GM19238 (cell line): ENCODE measurements at regions not wholly inside any gene's neighbourhood (a gene's known extent, or its start where the extent isn't known, plus 50 kb on each side); places are given as distances from the start of the nearest gene placed in this dataset.

Experiments
- DNase-seq: peaks from one replicate; pipeline ENCODE4 v3.0.0; 2011; ENCODE audit warnings: low spot score; ENCODE audit not compliant: insufficient read length

DNA sequence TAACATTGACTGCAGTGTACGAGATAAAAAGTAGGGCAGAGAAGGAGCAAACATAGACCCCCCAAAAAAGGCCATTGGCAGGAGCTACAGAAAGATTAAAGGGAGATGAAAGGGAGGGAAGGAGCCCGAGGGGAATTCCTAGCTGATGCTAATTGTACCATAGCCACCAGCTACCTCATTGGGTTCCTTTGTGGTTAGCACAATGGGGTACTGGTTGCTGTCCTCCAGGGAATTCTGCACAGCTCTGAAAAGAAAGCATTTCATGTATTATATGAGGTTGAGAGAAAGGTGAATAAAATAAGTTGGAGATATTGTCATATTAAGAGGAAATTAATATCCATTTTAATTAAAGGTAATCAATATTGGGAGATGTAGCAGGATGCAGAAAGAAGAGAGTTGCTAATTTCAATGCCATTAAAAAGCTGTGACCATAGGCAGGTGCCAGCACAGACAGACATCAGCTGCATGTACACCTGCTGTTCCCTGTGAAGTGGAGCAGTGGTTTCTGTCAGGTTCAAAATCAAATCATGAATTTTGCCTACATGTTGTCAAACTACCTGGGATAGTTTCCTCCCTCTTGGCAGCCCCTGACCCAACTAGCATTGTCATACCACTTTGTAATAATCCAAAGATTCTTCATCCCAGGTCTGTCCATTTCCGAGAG lies 185.4 kb upstream of the DLGAP1 start:
- no peak for DNase-seq

DNA sequence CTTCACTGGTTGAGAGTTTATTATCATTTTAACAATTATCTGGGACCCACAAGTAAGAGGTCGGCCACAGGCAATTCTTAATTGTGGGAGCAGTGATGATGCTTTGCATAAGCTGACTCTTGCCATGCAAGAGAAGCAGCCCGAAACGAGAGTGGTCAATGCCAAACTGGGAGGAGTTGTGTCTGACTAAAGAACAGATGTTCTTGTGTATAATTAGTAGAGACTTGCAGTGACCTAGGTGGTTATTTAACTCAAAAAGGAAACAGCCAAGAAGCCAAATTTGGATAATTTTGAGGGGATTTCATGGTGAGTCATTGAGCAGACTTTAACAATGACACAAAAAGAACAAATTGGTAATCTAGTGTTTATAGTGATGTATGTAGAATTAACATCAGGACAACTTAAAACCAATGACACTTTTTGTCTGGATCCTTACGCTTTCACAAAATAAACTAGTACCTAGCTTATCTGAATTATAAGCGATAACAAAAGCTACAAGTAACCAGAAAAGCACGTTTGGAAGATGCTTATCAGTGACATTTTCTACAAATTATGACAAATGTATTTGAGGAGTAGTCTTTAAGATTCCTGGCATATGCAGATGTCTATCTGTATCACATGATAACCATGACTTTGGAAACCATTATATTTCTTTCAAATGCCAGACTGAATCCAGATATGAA lies 184.7 kb upstream of the DLGAP1 start:
- no peak for DNase-seq

DNA sequence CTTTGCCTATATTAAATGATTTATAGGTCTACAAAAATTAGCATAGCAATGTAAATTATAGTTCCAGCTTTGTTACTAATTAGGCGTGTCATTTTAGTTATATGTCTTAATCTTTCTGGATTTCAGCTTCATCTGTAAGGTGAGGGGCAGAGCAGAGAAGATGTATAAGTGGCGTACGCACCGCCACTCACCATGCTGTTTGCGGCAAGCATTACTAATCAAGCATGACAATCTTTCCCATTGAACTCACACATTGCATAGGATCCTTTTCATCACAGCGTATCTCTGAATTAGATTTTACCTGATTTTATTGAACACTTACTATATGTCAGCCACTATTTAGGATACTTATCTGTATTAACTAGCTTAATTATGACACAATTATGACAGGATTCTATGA lies 183.6 kb upstream of the DLGAP1 start:
- no peak for DNase-seq

DNA sequence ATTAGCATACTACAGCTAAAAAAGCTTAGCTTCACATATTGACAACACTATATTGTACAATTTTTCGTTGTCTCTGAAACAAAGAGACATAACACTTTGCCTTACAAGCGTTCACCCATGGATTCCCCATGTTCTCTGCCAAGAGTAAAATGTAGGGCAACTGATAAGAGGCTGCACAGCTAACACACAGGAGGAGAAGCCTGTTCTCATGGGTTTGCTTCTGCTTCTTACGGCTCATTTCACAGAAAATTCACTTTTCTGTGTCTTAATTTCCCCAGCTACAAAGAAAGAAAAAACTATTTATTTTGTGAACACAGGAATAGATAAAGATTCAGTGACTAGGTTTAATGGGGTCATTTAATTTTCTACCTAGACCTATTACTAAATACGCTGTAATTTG lies 182.8 kb upstream of the DLGAP1 start:
- no peak for DNase-seq

DNA sequence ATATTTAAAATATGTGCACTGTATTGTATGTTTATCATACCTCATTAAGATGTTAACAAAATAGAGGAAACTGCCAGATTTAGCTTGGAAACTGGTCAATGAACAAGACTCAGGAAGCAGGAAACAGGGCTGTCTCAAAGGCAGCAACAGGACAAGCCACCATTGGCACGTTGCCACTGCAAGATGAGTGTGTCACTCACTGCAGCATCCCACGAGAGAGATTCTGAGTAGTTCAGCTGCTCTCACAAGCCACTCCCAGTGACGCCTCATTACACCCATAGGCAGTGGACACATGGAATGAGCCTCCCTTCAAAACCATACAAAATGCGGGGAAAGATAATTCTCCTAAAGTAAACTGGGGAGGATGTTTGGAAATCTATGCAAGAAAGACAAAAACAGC lies 181.9 kb upstream of the DLGAP1 start:
- DNase-seq: no peak

DNA sequence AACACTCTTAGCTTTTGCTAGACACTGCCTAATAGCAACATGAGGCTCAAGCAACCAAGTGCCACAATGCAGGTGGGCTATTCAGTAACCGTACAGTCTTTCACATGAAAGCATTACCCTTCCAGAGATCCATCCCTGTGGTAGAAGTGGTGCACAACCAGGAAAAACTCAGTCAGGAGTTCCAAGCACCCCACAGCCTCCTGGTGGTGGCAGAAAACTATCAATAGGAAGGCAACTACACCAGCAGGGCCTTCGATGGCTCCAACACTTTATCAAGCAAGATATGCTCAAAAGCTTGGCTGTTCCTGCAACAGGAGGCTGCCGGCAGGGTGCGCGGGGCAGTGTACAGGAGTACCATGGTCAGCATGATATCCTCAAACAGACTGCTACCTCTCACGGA lies 176.1 kb upstream of the DLGAP1 start:
- DNase-seq: no peak

DNA sequence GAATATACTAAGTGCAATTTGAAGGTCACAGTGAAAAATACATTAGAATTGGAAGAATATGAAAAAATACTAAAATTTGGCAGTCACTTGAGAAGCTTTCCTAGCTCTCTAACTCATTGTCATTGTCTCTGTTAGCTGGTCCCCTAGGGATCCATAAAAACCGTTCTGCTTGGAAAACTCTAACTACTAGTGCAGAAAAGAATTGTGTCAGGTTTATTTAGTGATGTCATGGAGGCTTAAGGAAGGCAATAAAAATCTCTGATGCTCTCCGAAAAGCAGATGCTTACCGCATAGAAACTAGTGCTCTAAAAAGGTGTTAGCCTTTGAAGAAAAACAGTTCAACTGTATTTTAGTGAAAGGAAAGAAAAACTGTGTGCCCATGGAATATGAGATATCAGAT lies 150.1 kb upstream of the DLGAP1 start:
- DNase-seq: no peak

DNA sequence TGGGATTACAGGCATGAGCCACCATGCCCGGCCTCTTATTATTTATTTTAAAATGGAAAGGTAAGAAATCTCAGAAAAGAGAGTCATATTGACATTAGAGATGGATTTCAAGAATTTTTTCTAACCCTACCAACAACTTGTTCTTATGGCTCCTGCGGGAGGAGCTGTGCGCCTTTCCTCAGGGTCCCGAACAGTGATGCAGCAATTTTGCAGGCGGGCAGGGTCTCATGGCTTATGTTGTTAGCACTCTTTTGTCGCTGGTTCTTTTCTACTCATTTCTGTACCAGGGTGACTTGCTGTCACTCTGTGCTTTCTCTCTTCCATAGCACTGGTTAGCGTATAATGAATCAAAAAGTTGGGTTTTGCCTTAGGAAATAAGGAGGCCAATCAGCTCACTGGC lies 148.8 kb upstream of the DLGAP1 start:
- DNase-seq: no peak

DNA sequence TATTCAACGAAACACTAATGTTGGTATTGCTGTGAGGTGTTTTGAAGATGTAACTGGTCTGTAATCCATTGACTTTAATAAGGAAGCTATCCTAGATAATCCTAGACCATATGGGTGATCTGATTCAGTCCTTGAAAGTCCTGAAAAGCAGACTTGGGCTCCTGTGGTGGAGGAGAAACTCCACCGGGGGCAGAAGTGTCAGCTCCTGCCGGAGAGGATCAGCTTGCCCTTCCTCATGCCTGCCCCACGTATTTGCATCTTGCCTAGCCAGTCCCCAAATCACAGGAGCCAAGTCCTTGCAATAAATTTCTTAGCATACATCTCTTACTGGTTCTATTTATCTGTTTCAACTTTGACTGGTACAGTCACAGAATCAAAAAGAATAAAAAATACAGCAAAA lies 144.2 kb upstream of the DLGAP1 start:
- no peak for DNase-seq

DNA sequence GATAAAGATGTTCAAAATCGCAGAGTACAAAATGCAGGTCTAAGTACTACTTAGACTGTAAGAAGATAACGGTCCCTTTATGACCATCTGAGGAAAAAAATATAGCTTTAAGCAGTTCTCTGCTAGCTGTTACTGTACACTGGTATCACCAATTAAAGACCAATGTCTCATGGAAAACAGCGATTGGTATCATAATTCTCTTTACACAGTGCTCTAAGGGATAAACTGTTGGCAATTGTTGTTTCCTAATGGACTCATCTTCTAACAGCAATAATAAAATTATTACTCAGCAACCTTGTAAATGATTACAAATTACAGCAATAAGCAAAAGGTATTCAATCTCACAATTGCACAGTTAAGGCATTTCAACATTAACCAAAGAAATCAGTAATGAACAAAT lies 142.2 kb upstream of the DLGAP1 start:
- DNase-seq: no peak

DNA sequence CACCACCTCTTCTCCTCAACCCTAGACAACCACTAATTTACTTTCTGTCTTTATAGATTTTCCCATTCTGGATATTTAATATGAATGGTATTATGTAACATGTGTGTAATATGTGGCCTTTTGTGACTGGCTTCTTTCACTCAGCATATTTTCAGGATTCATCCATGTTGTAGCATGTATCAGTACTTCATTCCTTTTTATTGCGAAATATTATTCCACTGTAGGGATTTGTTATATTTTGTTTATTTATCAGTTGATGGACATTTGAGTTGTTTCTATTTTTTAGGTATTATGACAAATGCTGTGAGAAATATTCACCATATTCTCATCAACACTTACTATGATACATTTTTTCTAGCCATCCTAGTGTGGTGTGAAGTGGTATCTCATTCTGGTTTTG lies 138.8 kb upstream of the DLGAP1 start:
- DNase-seq: no peak

DNA sequence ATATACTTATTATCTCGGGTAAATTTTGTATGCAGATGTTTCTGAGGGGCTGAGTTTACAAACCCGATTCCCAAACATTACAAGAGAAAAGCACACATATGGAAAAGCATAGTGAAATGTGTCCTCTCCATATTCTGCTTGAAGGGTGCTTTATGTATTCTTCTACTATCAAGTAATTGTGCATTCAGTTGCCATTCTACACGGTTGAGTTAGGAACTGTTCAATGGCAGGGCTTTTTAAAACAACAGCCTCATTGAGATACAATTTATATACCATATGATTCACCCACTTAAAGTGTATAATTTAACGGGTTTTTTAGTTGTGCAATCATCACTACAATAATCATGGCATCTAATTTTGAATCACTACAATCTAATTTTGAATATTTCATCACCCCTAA lies 138.4 kb upstream of the DLGAP1 start:
- no peak for DNase-seq

DNA sequence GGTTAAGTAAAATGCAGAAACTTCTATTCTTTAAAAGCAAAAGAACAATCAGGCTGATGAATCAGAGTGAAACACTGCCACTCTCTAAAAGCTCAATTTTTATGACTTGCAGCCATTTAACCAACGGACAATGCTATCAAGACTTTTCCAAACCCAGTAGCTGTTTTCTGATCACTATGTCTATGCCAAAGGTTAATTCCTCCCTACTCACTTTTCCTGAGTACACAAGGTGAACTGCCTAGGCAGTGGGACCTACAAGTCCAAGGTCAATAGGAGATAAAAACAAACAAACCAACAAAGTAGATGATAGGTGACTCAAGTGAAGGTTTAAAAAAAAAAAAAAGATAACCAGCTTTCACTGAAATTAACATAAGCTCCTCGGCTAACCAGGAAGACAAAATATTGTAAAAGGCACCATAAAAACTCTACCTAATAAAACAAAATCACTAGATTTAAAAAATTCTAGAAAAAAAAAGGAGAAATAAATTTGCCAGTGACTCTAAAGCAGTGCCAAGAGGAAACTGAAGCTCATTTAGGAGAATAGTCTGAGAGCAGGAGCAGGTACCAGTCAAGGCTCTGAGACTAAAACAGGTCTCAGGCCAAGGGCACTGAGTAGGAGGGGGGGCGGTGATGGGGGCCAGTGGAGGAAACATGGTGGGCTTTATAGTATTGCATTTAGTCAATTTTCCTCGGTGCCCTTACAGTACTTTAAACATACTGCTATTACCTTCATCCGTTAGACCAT lies 134.1 kb upstream of the DLGAP1 start:
- no peak for DNase-seq

DNA sequence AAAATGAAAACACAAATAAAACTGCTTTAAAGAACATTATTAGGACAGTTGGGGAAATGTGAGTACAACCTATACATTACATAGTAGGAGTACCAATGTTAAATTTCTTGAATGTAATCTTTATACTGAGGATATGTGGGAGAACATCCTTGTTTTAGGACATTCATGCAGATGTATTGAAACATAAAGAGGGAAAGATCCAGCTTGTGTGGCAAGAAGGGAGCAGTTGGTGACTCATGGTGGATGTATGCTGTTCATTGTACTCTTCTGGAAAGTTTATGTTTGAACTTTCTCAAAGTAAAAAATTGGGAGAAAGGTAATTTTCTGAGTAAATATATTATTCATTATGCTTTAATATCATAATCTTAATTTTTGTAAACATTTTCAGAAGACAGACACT lies 132.1 kb upstream of the DLGAP1 start:
- no peak for DNase-seq

DNA sequence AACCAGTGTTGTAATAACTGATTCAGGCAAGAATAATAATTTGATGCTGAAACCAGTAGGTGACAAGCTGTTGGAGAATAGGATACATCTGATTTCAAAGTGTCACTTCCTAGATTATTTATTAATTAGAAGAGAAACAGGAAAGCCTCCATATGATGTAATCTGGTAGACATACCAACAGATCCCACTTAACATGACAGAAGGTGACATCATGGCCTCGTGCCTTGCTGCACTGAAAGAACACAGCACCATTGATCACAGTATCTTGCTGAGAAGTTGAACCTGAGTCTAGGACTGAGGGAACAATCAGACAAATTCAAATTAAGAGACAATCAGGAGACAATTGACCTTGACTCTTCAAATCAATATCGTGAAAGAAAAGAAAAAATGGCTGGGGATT lies 131.6 kb upstream of the DLGAP1 start:
- no peak for DNase-seq

DNA sequence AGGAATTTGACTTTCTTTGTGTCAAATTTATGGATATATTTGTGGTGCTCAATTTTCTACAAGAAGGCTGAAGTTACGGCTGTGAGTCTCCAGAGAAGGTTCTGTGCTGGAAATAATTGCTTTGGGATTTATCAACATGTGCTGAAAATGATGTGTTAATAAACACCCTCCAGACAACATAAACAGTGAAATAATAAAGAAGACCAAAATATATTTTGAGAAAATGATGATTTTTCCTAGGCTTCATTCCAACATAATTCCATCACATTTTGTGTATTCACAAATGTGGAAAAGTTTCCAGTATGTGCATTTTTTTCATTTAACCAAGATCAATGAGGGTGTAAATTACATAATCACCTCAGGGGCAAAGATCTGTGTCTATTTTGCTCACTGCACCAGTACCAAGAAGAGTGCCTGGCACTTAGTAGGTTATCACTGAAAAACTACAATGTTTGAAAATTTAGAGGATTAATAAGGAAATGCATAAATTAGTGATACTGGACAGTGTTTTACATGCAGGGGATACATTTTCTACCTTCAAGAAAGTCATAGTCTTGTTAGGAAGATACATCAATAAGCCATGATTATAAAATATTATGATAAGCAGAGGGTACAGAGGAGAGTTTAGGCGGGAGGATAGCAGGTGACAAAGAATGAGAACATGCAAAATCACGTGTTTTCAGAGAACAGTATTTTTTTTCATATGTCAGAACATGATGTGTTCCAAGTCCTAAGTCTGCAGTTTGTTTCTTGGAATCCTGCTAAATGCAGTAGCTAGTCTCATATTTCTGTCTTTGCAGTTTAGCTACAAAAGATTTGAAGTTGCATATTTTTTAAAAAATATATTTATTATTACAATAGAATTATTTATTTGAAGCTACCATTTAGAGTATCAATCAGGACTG lies 127.6 kb upstream of the DLGAP1 start:
- DNase-seq: no peak

DNA sequence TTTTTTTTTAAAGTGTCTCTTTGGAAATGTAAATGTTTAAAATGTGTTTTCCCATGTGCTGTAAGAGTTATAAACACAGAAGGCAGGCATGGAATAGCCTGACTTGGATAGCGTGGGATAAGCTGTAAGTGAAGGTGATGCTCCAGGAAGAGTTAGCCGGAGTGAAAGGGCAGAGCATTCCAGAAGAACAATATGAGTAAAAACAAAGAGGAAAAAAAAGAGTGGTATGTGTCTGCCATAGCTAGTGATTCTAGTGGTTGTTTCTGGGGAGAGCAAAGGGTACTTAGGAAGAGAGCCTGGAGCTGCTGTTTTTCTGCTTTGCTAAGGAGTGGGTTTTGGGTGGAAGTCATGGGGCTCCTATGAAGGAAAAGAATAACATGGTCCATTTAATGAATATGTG lies 126.9 kb upstream of the DLGAP1 start:
- no peak for DNase-seq

DNA sequence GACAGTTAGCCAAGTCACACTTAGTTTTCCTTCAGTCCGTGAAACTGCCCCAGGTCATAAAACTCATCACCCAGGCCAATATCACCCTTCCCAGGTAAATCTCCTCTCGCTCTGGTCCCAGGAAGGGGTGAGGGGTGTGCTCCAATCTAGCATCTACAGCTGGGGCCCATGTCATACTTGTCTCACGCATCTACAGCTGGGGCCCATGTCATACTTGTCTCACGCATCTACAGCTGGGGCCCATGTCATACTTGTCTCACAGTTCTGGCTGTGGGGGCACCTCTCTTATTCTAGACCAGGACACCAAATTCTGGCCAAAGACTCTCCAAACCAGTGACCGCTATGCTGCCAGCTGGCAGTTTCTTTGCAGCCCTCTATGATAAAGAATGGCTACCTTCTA lies 123.3 kb upstream of the DLGAP1 start:
- no peak for DNase-seq

DNA sequence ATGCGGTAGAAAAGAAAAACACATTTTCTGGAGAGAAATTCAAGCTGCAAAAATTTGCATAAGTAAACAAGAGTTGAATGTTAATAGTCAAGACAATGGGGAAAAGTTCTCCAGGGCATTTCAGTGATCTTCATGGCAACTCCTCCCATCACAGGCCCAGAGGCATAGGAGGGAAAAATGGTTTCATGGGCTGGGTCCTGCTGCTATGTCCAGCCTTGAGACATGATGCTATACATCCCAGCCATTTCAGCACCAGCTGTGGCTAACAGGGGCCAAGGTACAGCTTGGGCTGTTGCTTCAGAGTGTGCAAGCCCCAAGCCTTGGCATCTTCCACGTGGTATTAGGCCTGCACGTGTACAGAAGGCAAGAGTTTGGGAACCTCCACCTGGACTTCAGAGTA lies 118.6 kb upstream of the DLGAP1 start:
- DNase-seq: no peak

DNA sequence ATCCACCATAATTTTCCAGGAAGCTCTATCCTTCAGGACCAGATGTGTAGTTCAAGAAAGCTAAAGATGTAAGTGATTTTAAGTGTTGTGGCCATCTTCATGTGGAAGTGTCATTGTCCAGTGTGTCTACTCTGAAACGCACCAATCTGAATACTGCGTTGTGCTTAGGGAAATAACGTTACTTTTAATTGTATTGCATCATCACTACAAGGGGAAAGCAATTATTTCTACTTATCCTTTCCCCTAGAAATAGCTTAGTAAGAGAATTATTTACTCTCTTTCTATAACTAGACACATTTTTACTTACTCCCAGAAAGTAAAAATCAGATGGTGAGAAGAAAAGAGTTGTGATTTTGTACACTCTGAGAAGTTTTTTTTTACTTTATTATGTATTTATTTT lies 102.4 kb upstream of the DLGAP1 start:
- DNase-seq: no peak

DNA sequence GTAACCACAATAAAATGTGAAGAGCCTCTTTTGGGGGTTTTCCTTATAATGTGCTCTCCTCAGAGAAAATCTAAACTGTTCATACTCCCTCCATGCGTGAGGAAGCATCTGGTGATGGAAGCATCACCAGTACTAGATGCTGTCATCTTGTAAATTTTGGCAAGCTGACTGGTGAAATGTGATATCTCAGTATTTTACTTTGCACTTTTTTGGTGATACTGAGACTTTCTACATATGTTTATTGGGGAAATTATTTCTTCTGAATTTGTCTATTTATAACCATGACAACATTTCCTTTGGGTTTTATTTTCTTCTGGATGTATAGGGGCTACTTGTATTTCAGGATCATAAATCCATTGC lies 95.9 kb upstream of the DLGAP1 start:
- no peak for DNase-seq
